Hepatocyte (in vitro differentiated cells): ENCODE measurements at regions not wholly inside any gene's neighbourhood (a gene's known extent, or its start where the extent isn't known, plus 50 kb on each side); places are given as distances from the start of the nearest gene placed in this dataset.
"Not testable (repeated sequence)": the region's sequence is repeated elsewhere in the genome, so short reads cannot be mapped to it uniquely, and the experiment has no call there.

Experiments
- CTCF ChIP-seq: fragments of 200-600 bp; sonication (generic); IDR thresholded peaks from 2 replicates; pipeline ENCODE4 v1.5.1; 2016; ENCODE audit warnings: antibody characterized with exemption, mild to moderate bottlenecking; ENCODE audit not compliant: poor library complexity
- EZH2 ChIP-seq: fragments of 200-600 bp; sonication (generic); IDR thresholded peaks from 2 replicates; pipeline ENCODE4 v1.6.1; 2016; ENCODE audit warnings: antibody characterized with exemption, mild to moderate bottlenecking, borderline replicate concordance
- EZH2phosphoT487 ChIP-seq: fragments of 200-600 bp; sonication (generic); IDR thresholded peaks from one replicate; pipeline ENCODE4 v1.6.1; 2018; ENCODE audit warnings: antibody characterized with exemption, mild to moderate bottlenecking, low read depth, moderate library complexity; ENCODE audit not compliant: unreplicated experiment, severe bottlenecking

DNA sequence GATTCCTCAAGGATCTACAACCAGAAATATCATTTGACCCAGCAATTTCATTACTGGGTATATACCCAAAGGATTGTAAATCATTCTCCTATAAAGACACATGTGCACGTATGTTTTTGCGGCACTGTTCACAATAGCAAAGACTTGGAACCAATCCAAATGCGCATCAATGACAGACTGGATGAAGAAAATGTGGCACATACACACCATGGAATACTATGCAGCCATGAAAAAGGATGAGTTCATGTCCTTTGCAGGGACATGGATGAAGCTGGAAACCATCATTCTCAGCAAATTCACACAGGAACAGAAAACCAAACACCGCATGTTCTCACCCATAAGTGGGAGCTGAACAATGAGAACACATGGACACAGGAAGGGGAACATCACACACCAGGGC lies 119.5 kb upstream of the SHOX start:
- not testable (repeated sequence) for TF ChIP-seq EZH2, CTCF, EZH2phosphoT487
